Ureter (tissue), 1 donor: ENCODE measurements at regions not wholly inside any gene's neighbourhood (a gene's known extent, or its start where the extent isn't known, plus 50 kb on each side); places are given as distances from the start of the nearest gene placed in this dataset.
"Not testable (repeated sequence)": the region's sequence is repeated elsewhere in the genome, so short reads cannot be mapped to it uniquely, and the experiment has no call there.

Experiments
- DNase-seq: peaks from one replicate; pipeline ENCODE4 v3.0.0-alpha.2; 2020; ENCODE audit warnings: low spot score
- donor health status: DM: yes; HTN: yes; CAD: no.

- not testable (repeated sequence) for DNase-seq
These were observed 303.8 kb upstream of the SEMA3C start for GRCh38 chr7:81222692-81223091.

GRCh38 chr7:81221527-81222217 is 302.8 kb upstream of the SEMA3C start:
- DNase-seq, result no peak

DNA sequence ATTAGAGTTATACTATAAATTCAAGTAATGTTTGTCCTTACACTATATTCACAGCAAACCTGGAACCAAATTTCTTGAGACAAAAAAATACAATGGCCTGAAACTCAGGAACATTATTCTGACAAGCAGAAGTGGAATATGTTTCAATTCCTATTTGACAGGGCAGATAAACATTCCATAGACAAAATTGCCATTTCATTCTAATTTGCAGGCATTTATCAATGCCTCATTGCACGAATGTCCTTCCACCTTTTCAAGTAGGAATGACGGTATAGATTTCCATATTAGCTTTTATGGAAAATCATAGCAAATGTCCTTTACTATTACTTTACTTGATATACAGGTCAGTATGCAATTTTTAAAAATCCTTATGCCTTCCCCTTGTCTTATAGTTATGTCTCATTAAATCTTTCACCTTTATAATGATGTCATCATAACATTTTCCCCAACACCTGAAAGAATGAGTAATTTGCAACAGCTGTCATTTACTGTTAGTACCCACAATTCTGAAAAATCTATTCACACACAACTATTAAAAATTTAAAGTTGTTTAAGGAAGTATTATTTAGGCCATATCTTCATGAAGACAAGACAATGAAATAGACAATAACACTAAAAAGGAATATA is 299.7 kb upstream of the SEMA3C start:
- no peak for DNase-seq

DNA sequence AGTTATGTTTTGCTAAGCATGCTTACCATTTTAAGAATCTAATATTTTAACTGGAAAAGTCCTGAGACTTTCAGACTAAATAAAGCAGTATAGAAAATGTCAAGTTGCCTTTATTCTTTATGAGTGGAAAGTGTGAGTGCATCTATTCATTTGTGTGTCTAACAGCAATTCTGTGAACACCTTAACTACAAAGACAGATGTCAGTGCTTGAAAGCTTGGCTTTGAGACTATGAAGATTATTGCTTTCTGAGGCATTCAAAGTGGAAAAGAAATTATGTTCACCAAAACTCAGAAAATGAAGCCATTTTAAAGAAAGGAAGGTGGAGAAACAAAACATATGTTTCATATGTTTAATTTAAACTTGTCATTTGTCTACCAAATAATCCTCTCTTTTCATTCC is 294.5 kb upstream of the SEMA3C start:
- DNase-seq, result no peak

DNA sequence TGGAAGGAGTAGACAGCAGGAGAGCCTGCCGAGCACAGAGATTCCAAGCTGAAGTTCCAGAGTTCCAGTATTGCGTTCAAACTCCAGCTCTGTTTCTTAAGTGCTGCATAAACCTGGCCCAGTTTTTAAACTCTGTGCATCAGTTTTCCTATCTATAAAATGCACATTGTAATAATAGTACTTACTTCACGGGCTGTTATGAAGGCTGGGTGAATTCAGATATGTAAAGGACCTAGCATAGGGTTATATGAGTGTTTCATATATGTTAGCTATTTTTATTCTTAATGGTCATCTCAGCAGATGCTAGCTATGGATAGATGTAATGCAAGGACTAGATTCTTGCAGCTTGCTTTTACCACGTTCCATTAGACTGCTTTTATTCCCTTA is 293.1 kb upstream of the SEMA3C start:
- DNase-seq, result no peak

DNA sequence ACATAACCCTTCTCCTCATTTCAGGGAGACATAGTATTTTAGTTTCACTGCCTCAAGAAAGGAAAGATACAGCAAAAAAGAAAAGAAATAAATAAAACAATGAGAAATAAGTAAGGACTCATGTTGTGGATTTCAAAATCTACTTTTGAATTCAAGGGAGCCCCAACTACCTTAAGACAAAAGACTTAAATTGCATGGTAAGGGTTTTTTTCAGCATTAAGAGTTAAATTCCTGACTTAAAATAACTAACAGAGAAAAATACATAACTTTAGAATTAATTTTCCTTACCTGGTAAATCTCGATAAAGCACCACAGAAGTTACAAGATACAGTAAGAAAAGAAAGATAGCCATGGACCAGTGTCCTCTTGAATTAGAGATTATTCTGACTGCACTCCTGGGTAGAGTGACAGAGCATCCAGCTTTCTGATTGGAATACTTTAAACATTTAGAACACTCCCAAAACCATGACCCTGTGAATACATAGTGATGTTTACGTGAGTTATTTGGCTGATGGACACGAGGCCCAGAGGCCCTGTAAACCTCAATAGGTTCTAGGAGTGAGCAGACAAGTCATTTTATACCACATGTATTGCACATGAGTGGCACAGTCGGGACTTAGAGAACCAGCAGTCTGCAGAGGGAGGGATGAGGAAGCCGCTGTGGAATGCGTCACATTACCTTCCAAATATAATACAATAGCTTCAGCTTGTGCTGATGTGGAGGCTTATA is 292.5 kb upstream of the SEMA3C start:
- no peak for DNase-seq

DNA sequence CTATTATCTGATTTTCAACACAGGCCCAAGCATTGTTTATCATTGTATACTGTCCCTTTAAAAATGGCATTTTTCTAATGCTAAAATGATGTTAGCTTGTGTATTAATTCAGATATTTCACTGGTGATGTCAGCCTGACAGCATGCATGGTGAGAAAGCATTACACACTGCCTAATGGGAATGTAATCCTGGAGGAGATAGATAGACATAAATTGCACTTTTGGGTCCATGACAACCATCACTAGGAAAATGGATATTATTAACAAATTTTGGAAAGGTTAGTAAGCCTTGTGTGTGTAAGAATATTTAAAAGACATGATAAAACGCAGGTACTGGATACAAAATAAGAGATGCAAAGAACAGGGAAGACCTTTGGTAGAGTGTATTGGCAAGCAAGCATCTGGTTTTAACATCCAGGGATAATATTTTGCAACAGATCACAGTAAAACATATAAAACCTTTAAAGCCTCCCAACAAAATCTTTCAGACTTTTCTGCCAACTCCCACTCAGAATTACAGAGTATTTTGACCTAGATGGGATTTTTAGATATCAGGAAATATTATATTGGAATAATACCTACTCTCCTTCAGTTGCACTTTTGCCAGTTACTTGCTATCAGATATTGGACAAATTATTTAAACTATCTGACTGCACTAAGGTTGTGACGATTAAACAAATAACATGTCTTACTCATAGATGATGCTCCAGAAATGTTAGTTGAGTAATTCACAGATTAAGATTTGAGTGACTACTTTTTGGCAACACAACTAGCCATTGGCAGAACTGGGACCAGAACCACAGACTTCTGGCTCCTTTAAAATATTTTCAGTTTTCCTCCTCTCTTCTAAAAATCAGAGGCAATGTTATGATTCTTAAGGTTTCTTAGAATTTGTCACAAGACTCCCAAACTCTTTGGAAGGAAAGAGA is 291.6 kb upstream of the SEMA3C start:
- DNase-seq, result no peak

DNA sequence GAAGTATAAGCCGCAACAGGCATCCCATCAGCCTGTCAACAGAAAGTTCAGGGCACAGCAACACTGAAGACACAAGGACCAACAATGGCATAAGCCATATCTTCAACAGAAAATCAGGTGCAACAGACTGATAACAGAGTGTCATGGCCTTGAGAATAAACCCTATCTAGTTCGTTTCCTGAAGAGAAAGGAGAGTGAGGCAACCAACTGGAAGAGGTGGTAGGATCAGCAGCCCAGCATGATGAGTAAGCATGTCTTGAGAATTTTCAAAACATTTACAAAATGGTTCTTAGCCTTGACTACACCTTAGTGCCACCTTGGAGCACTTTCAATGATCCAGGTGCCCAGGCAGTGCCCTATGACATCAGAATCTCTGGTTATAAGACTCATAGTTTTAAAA is 290.2 kb upstream of the SEMA3C start:
- no peak for DNase-seq

- no peak for DNase-seq
These were observed 288.9 kb upstream of the SEMA3C start for GRCh38 chr7:81207801-81208200.

GRCh38 chr7:81206667-81207360 is 288.0 kb upstream of the SEMA3C start:
- DNase-seq, result no peak

DNA sequence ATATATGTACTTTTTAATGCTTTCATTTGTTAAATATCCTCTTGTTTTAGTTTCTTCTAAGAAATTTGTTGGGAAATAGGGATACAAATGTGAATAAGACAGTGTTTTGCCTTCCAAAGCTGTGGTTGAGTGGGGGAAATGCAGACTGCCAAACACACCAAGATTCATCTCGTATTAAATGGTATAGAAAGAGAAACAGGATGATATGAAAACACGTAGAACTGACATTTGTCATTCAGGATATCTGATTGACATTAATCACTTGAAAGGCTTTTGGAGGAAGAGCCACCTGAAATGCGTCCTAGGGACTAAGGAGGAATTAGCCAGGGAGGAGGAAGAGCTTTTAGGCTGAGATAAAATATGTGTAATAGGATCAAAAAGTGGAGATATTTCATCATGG is 287.4 kb upstream of the SEMA3C start:
- DNase-seq, result no peak

DNA sequence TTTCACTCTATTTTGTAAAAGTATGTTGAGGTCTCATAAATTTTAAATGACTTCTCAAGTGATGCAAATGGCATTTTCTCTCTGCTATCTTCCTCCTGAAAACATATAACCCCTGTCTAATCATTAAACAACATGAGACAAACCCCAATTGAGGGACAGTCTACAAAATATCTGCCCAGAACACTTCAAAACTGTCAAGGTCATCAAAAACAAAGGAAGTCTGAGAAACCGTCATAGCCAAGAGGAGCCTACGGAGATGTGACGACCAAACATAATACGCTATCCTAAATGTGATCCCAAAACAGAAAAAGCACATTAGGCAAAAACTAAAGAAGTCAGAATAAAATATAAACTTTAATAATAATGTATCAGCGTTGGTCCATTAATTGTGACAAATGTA is 282.3 kb upstream of the SEMA3C start:
- DNase-seq, result no peak

DNA sequence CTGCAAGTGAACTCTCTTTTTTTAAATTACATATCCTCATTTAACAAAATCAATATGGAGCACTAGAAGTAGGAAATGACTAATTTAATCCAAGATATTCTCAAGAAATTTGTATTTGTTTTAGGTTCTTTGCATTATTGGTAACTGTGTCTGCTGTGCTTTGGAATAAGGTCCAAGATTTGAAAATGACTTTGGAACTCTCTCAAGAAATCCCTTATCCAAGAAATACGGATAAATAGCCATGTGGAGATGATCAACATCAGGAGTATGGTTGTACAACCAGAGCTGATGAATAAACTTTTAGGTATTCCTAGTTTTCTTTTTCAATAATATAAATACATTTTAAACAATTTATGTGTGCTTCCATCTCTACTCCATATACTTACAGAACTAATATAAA is 279.9 kb upstream of the SEMA3C start:
- no peak for DNase-seq

- no peak for DNase-seq
These were observed 278.4 kb upstream of the SEMA3C start for GRCh38 chr7:81197266-81197665.

DNA sequence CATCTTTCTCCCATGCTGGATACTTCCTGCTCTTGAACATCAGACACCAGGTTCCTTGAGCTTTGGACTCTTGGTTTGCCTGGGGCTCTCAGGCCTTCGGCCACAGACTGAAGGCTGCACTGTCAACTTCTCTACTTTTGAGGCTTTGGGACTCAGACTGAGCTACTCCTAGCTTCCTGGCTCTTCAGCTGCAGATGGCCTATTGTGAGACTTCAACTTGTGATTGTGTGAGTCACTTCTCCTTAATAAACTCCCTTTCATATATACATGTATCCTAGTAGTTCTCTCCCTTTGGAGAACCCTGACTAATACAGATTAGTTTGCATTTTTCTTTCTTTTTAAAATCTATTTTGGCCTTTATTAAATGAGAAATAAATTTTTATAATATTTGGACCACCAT is 276.2 kb upstream of the SEMA3C start:
- no peak for DNase-seq

GRCh38 chr7:81190997-81191768 is 272.3 kb upstream of the SEMA3C start:
- no peak for DNase-seq

GRCh38 chr7:81187753-81188152 is 268.9 kb upstream of the SEMA3C start:
- no peak for DNase-seq

GRCh38 chr7:81186691-81187090 is 267.8 kb upstream of the SEMA3C start:
- DNase-seq, result no peak

GRCh38 chr7:81185072-81185471 is 266.2 kb upstream of the SEMA3C start:
- no peak for DNase-seq

DNA sequence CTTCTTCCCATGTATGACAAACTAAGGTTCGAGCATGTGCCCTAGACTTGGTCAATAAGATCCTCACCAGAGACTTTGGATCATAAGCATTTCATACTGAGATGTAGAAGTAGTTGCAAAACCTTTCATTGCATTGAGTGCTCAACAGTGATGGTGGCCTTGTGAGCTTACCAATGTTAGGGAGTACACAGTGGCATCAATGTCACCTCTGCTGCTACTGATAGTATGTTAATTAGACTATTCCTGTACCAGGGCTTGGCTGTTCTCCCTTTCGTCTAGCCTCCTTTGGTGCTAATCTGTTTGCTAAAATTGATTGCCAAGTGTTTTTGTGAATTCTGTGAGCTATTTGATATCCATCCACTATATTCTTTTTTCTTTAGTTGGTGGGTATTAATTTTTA is 264.5 kb upstream of the SEMA3C start:
- no peak for DNase-seq

GRCh38 chr7:81182056-81182455 is 263.2 kb upstream of the SEMA3C start:
- DNase-seq, result not testable (repeated sequence)
